Brain microvascular endothelial cell (primary cell): ENCODE measurements at regions not wholly inside any gene's neighbourhood (a gene's known extent, or its start where the extent isn't known, plus 50 kb on each side); places are given as distances from the start of the nearest gene placed in this dataset.

Experiments
- DNase-seq: peaks from one replicate; pipeline ENCODE4 v3.0.0-alpha.2; 2020
- H3K27ac ChIP-seq: fragments of 250-450 bp; sonication (Bioruptor Pico); 2 replicates; pipeline ENCODE4 v1.5.1; 2020; ENCODE audit warnings: mild to moderate bottlenecking, moderate library complexity
- H3K27me3 ChIP-seq: fragments of 250-450 bp; sonication (Bioruptor Pico); replicated peaks from 2 replicates; pipeline ENCODE4 v1.5.1; 2020; ENCODE audit warnings: mild to moderate bottlenecking
- H3K36me3 ChIP-seq: fragments of 250-450 bp; sonication (Bioruptor Pico); replicated peaks from 2 replicates; pipeline ENCODE4 v1.5.1; 2020; ENCODE audit warnings: mild to moderate bottlenecking
- H3K4me3 ChIP-seq: 2 replicates; pipeline ENCODE4 v1.5.1; 2011; ENCODE audit warnings: low read depth, mild to moderate bottlenecking, control low read depth, low read length, moderate library complexity
- in situ Hi-C: cut with HindIII; loops from 2 replicates; pipeline ENCODE4 v1.10.0; 2017; ENCODE audit warnings: low sequenced_read_pairs, low pct_ligation_motif_present
- TF ChIP-seq, protein P1 (sequence below): IDR thresholded peaks from 2 replicates; pipeline ENCODE4 v1.5.1; 2011; ENCODE audit warnings: low read depth, mild to moderate bottlenecking, moderate library complexity, low read length, control low read depth, inconsistent platforms; ENCODE audit errors: missing control alignments

DNA sequence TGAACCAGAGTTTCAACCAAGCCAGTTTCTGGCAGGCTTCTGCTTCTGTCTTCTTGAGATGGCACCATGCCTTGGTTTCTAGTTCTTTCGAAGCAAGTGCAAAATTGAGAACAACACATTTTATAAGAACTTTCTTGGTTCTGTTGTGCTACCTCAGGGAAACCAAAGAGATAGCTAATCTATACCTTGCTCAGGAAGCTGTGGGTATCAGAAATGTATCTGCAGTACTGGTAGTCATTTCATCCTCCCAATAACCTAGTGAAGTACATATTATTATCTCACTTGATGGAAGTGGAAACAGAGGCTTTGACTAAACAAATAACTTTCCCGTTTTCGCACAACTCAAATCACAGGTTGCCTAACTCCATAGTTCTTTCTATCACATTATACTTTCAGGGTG is 246.6 kb downstream of the ENC1 start:
- Histone ChIP-seq H3K4me3 (no peak overlapping the region), H3K27ac (no peak overlapping the region), H3K36me3 (no peaks in the 10 kb centered on the region), H3K27me3 (no peaks in the 10 kb centered on the region)
- TF ChIP-seq, protein P1, sequence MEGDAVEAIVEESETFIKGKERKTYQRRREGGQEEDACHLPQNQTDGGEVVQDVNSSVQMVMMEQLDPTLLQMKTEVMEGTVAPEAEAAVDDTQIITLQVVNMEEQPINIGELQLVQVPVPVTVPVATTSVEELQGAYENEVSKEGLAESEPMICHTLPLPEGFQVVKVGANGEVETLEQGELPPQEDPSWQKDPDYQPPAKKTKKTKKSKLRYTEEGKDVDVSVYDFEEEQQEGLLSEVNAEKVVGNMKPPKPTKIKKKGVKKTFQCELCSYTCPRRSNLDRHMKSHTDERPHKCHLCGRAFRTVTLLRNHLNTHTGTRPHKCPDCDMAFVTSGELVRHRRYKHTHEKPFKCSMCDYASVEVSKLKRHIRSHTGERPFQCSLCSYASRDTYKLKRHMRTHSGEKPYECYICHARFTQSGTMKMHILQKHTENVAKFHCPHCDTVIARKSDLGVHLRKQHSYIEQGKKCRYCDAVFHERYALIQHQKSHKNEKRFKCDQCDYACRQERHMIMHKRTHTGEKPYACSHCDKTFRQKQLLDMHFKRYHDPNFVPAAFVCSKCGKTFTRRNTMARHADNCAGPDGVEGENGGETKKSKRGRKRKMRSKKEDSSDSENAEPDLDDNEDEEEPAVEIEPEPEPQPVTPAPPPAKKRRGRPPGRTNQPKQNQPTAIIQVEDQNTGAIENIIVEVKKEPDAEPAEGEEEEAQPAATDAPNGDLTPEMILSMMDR = no peak
- in situ Hi-C loops = no loop called here
- DNase-seq = no peak

DNA sequence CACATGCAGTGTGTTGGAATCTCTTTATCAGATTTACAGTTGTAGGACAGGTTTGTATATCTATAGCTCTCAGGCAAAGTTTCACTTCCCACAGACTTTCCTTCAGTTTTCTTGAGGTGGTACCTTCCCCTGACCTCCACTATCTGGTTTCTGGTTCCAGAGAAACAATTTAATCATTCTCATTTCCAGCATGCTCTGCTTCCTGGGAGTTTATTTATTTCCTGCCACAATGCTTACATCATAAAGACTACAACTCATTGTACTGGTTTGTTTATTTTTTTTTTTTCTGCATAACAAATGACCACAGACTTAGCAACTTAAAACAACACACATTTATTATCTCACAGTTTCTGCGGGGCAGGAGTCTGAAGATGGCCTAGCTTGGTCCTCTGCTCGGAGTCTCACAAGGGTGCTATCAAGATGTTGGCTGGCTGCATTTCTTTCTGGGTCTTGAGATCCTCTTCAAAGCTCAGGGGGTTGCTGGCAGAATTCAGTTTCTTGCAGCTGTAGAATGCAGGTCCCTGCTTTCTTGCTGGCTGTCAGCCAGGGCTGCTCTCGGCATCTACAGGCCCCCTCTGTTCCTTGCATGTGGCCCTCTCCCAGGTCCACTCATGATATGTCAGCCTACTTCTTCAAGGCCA is 247.7 kb downstream of the ENC1 start:
- peak; percentile 34 for DNase-seq
- no peaks in the 10 kb centered on the region for H3K27me3 ChIP-seq
- TF ChIP-seq, protein P1 = no peak
- H3K36me3 ChIP-seq = no peaks in the 10 kb centered on the region
- H3K4me3 ChIP-seq = no peak overlapping the region
- in situ Hi-C loops = no loop called here
- peak overlapping the region; percentile 46 for H3K27ac ChIP-seq

- in situ Hi-C loops = no loop called here
- no peak for DNase-seq
- Histone ChIP-seq H3K36me3 (no peaks in the 10 kb centered on the region), H3K4me3 (no peak overlapping the region), H3K27ac (no peak overlapping the region), H3K27me3 (no peaks in the 10 kb centered on the region)
- TF ChIP-seq, protein P1 = no peak
Observed at GRCh38 chr5:74391410-74391809, 249.1 kb downstream of the ENC1 start.

GRCh38 chr5:74390822-74391221 is 249.7 kb downstream of the ENC1 start:
- in situ Hi-C loops = no loop called here
- Histone ChIP-seq H3K36me3 (no peaks in the 10 kb centered on the region), H3K4me3 (no peak overlapping the region), H3K27ac (no peak overlapping the region), H3K27me3 (no peaks in the 10 kb centered on the region)
- DNase-seq = no peak
- TF ChIP-seq, protein P1 = no peak

DNA sequence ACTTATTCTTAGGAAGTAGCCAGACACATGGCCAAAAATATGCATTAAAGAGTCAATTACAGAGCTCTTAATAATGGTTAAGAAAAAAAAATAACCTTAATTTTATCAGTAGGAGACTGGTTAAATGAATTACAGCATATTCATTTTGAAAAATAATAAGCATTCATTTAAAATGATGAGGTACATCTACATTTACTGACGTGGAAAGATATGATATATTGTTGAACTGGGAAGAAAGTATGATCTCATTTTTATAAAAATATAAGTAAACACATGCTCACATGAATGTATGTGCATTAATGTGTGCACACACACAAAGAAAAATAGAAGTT is 250.3 kb downstream of the ENC1 start:
- no peaks in the 10 kb centered on the region for H3K36me3 ChIP-seq

More for the DNA sequence above, 250.3 kb downstream of the ENC1 start:
- Histone ChIP-seq H3K4me3 (no peak overlapping the region), H3K27ac (no peak overlapping the region), H3K27me3 (no peaks in the 10 kb centered on the region)
- TF ChIP-seq, protein P1 = no peak
- no peak for DNase-seq
- in situ Hi-C loops = no loop called here
